ENCODE measurements at regions not wholly inside any gene's neighbourhood (a gene's known extent, or its start where the extent isn't known, plus 50 kb on each side); places are given as distances from the start of the nearest gene placed in this dataset.

DNA sequence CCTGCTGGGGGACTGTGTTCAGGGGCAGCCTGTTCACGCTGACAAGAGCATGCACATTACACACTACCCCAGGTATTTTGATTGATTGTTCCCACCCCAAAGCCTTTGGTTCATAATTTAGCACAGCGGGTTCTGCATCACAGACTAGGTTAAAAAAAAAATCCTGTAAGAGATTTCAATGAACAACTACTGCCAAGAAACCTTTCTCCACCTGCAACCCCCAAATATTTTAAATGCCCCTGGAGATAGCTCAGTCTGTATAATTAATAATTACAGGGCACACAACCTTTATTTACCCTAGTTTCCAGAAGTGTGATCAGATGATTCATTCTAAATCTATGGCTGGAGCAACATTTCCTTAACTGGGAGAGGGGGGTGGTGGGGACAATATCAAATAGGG is 87.6 kb downstream of the NR2F2 start:
- DNase-seq (ENCODE audit: extremely low read depth in 1 of 4, low spot score in 3 of 4) (no peak), FAIRE-seq (no peak), ATAC-seq (no peak)
- Histone ChIP-seq H4K20me1 (replicated peaks; ENCODE audit: control insufficient read depth, insufficient read depth, low read length) (no peaks in the 10 kb centered on the region), H3K9ac (ENCODE audit: insufficient read depth in 1 of 2, low read depth in 2 of 2, low read length in 2 of 2) (no peak overlapping the region), H3K27me3 (ENCODE audit: control insufficient read depth in 2 of 2, insufficient read depth in 2 of 2, low read length in 2 of 2) (peaks cover 13 to 29% of the 10 kb centered on the region in 2 experiments; a peak in 4 of 5 replicates), H3K9me1 (ENCODE audit: control insufficient read depth, insufficient read depth, low read length) (no peaks in the 10 kb centered on the region), H3K9me3 (replicated peaks; ENCODE audit: control insufficient read depth, insufficient read depth, low read depth, low read length) (no peaks in the 10 kb centered on the region), H3K27ac (ENCODE audit: extremely low read depth, low read depth, low read length) (no peak overlapping the region), H2AFZ (ENCODE audit: low read depth, low read length) (no peak overlapping the region), H3K4me1 (replicated peaks in 1 of 2; ENCODE audit: control insufficient read depth in 2 of 2, insufficient read depth in 2 of 2, low read length in 2 of 2) (peaks cover 15% of the 10 kb centered on the region in 2 experiments; a peak in 4 of 5 replicates), H3K4me3 (no peak overlapping the region), H3K79me2 (ENCODE audit: control insufficient read depth, insufficient read depth, low read length) (no peaks in the 10 kb centered on the region), H3K4me2 (ENCODE audit: insufficient read depth, low read length) (no peak overlapping the region), H3K36me3 (ENCODE audit: control insufficient read depth, insufficient read depth, low read length) (no peaks in the 10 kb centered on the region)
- intact Hi-C loops (cut with micrococcal nuclease) (no loop called here), in situ Hi-C loops (cut with MboI) (no loop called here)
- BruUV-seq (replicated peaks), result no TSS peak
- ChIA-PET CTCF (ENCODE audit: low intra/inter-chr PET ratio) (no interaction called here), POLR2A (no interaction called here)
- 48% methylated on average over 2 of the region's 2 CpGs for WGBS (ENCODE audit: insufficient coverage, low coverage, missing lambda C conversion rate)
- TF ChIP-seq STAG1 (CRISPR knock-in tag; IDR thresholded peaks at IDR 0.05; ENCODE audit: borderline replicate concordance) (no peak), CBX8 (IDR thresholded peaks at IDR 0.05; ENCODE audit: borderline replicate concordance, extremely low read depth, low read depth, low read length, poor library complexity, severe bottlenecking) (peak; percentile 16)

DNA sequence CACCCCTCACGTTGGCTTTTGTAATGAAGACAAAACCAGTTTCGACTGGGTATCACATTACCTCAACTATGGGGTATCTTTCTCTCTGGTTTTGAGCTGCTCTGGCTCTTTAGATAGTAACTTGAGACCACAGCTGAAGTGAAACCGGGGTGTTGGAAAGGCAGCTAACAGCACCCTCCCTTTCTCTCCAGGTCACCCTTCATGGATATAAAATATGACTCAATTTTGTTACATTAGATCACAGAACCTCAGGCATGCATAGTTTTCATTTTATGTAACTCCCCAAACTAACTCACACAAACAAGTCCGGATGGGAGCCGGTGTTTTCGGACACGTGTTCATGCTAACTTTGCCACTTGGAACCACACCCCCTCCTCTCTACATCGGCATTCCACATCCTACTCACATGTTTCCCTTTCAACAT is 90.7 kb downstream of the NR2F2 start:
- no peaks in the 10 kb centered on the region for H3K9me1 ChIP-seq (ENCODE audit: control insufficient read depth, insufficient read depth, low read length)
- peak overlapping the region; percentile 11; the same call in 1 of the 3 replicates for H3K27ac ChIP-seq (ENCODE audit: extremely low read depth, low read depth, low read length)
- peak; percentile 73 for ATAC-seq
- DNase-seq (ENCODE audit: extremely low read depth in 1 of 4, low spot score in 3 of 4), result peak in 2 of 4 experiments; percentile 32 to 63
- H3K36me3 ChIP-seq (ENCODE audit: control insufficient read depth, insufficient read depth, low read length), result no peaks in the 10 kb centered on the region
- no peak overlapping the region for H3K4me3 ChIP-seq
- H3K9me3 ChIP-seq (replicated peaks; ENCODE audit: control insufficient read depth, insufficient read depth, low read depth, low read length), result no peaks in the 10 kb centered on the region
- CTCF ChIA-PET (ENCODE audit: low intra/inter-chr PET ratio), result no interaction called here
- 7% methylated on average over 8 of the region's 8 CpGs for WGBS (ENCODE audit: insufficient coverage, low coverage, missing lambda C conversion rate)
- peak overlapping the region in 1 of 2 experiments; percentile 37; a peak in 2 of 4 replicates for H3K9ac ChIP-seq (ENCODE audit: insufficient read depth in 1 of 2, low read depth in 2 of 2, low read length in 2 of 2)
- H3K27me3 ChIP-seq (ENCODE audit: control insufficient read depth in 2 of 2, insufficient read depth in 2 of 2, low read length in 2 of 2), result peaks cover 2 to 12% of the 10 kb centered on the region in 2 experiments; a peak in 4 of 5 replicates
- peak overlapping the region; percentile 45 for H3K4me2 ChIP-seq (ENCODE audit: insufficient read depth, low read length)
- FAIRE-seq, result peak; percentile 61
- POLR2A ChIA-PET, result no interaction called here
- intact Hi-C loops (cut with micrococcal nuclease) (loop anchor here (5.0 kb wide), 1 partner anchor 94 kb away; no protein-coding TSS in a partner anchor), in situ Hi-C loops (cut with MboI) (no loop called here)
- no peaks in the 10 kb centered on the region for H4K20me1 ChIP-seq (replicated peaks; ENCODE audit: control insufficient read depth, insufficient read depth, low read length)
- H3K79me2 ChIP-seq (ENCODE audit: control insufficient read depth, insufficient read depth, low read length), result no peaks in the 10 kb centered on the region
- peak overlapping the region; percentile 88 for H2AFZ ChIP-seq (ENCODE audit: low read depth, low read length)
- BruUV-seq (replicated peaks), result no TSS peak
- H3K4me1 ChIP-seq (replicated peaks in 1 of 2; ENCODE audit: control insufficient read depth in 2 of 2, insufficient read depth in 2 of 2, low read length in 2 of 2), result peaks cover 11 to 15% of the 10 kb centered on the region in 2 experiments; a peak in 4 of 5 replicates
- TF ChIP-seq NFRKB (IDR thresholded peaks at IDR 0.05; ENCODE audit: low read depth) (no peak), TCF3 (CRISPR knock-in tag; IDR thresholded peaks at IDR 0.05) (peak; percentile 34; the same call in 1 of the 2 replicates), MTA3 (IDR thresholded peaks at IDR 0.05; ENCODE audit: borderline replicate concordance) (no peak)
- TF ChIP-seq, protein P1, sequence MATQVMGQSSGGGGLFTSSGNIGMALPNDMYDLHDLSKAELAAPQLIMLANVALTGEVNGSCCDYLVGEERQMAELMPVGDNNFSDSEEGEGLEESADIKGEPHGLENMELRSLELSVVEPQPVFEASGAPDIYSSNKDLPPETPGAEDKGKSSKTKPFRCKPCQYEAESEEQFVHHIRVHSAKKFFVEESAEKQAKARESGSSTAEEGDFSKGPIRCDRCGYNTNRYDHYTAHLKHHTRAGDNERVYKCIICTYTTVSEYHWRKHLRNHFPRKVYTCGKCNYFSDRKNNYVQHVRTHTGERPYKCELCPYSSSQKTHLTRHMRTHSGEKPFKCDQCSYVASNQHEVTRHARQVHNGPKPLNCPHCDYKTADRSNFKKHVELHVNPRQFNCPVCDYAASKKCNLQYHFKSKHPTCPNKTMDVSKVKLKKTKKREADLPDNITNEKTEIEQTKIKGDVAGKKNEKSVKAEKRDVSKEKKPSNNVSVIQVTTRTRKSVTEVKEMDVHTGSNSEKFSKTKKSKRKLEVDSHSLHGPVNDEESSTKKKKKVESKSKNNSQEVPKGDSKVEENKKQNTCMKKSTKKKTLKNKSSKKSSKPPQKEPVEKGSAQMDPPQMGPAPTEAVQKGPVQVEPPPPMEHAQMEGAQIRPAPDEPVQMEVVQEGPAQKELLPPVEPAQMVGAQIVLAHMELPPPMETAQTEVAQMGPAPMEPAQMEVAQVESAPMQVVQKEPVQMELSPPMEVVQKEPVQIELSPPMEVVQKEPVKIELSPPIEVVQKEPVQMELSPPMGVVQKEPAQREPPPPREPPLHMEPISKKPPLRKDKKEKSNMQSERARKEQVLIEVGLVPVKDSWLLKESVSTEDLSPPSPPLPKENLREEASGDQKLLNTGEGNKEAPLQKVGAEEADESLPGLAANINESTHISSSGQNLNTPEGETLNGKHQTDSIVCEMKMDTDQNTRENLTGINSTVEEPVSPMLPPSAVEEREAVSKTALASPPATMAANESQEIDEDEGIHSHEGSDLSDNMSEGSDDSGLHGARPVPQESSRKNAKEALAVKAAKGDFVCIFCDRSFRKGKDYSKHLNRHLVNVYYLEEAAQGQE (IDR thresholded peaks at IDR 0.05; ENCODE audit: borderline replicate concordance), result peak; percentile 79
- TF ChIP-seq, protein P1 (CRISPR knock-in tag; IDR thresholded peaks at IDR 0.05; ENCODE audit: low read depth), result no peak

Data from K562 (cell line).